Thyroid gland (tissue), 4 donors: ENCODE measurements at regions not wholly inside any gene's neighbourhood (a gene's known extent, or its start where the extent isn't known, plus 50 kb on each side); places are given as distances from the start of the nearest gene placed in this dataset.
"Not testable (repeated sequence)": the region's sequence is repeated elsewhere in the genome, so short reads cannot be mapped to it uniquely, and the experiment has no call there.

Source experiments
- DNase-seq, 2 donors: peaks; one replicate each; pipeline ENCODE4 v3.0.0-alpha.2; 2019
- H3K27ac ChIP-seq, 3 donors: fragments of 200-600 bp; sonication (generic); 1 replicate in 2 of 3; 2 replicates in 1 of 3; pipeline ENCODE4 v1.5.1; 2016 to 2019; ENCODE audit warnings: mild to moderate bottlenecking in 1 of 3, moderate library complexity in 1 of 3
- H3K27me3 ChIP-seq: fragments of 200-600 bp; sonication (generic); one replicate; pipeline ENCODE4 v1.5.1; 2019
- H3K36me3 ChIP-seq, 2 donors: fragments of 200-600 bp; sonication (generic); one replicate each; pipeline ENCODE4 v1.5.1; 2016 to 2019
- H3K4me1 ChIP-seq, 2 donors: fragments of 200-600 bp; sonication (generic); one replicate each; pipeline ENCODE4 v1.5.1; 2017 to 2019
- H3K4me3 ChIP-seq, 3 donors: fragments of 200-600 bp; sonication (generic); replicated peaks in 1 of 3; 1 replicate in 2 of 3; 2 replicates in 1 of 3; pipeline ENCODE4 v1.5.1; 2016; ENCODE audit warnings: mild to moderate bottlenecking in 1 of 3
- H3K9me3 ChIP-seq: fragments of 200-600 bp; sonication (generic); one replicate; pipeline ENCODE4 v1.5.1; 2017
- CTCF ChIP-seq, 6 experiments: fragments of 200-600 bp in 3 of 6; fragments of 450-650 bp in 3 of 6; sonication (generic) in 3 of 6; IDR thresholded peaks; one replicate each; pipeline ENCODE4 v1.5.1; 2016 to 2019; ENCODE audit warnings: antibody characterized with exemption in 6 of 6, mild to moderate bottlenecking in 2 of 6, inconsistent platforms in 1 of 6, moderate library complexity in 1 of 6
- POLR2A ChIP-seq, 2 donors: fragments of 450-650 bp; IDR thresholded peaks; one replicate each; pipeline ENCODE4 v1.6.1; 2017; ENCODE audit warnings: antibody characterized with exemption in 2 of 2, mild to moderate bottlenecking in 2 of 2, moderate library complexity in 1 of 2
- WGBS, 2 donors: methylation state at CpG; one replicate each; pipeline ENCODE4 v1.1.5; 2017; 5-methylcytosine and 5-hydroxymethylcytosine counted together
- intact Hi-C: fragments of 100-400 bp; cut with DNase I; formaldehyde crosslinking; loops from one replicate; pipeline ENCODE4 v1.15.1; 2023

GRCh38 chr17:74132354-74132753 lies 71.1 kb upstream of the RPL38 start:
- Histone ChIP-seq H3K27me3 (no peaks in the 10 kb centered on the region), H3K9me3 (no peaks in the 10 kb centered on the region), H3K36me3 (no peaks in the 10 kb centered on the region), H3K4me1 (no peaks in the 10 kb centered on the region), H3K27ac (no peak overlapping the region), H3K4me3 (no peak overlapping the region)
- WGBS, 2 donors, result 41 to 49% methylated on average over 6 of the region's 6 CpGs
- intact Hi-C loops, result no loop called here
- no peak for DNase-seq
- TF ChIP-seq CTCF (IDR thresholded peaks at IDR 0.05) (no peak), POLR2A (IDR thresholded peaks at IDR 0.05) (no peak)

- Histone ChIP-seq H3K27ac (no peak overlapping the region), H3K4me1 (no peaks in the 10 kb centered on the region), H3K36me3 (no peaks in the 10 kb centered on the region), H3K9me3 (no peaks in the 10 kb centered on the region), H3K4me3 (no peak overlapping the region), H3K27me3 (no peaks in the 10 kb centered on the region)
- TF ChIP-seq POLR2A (IDR thresholded peaks at IDR 0.05) (no peak), CTCF (IDR thresholded peaks at IDR 0.05) (no peak)
- intact Hi-C loops, result no loop called here
- WGBS, 2 donors, result 77 to 78% methylated on average over 22 of the region's 22 CpGs
- no peak for DNase-seq
Measured at GRCh38 chr17:74133740-74134139, 69.7 kb upstream of the RPL38 start.

GRCh38 chr17:74134234-74134633 lies 69.2 kb upstream of the RPL38 start:
- WGBS, 2 donors, result 90 to 97% methylated on average over 5 of the region's 5 CpGs
- H3K36me3 ChIP-seq, H3K9me3 ChIP-seq, intact Hi-C loops, H3K4me3 ChIP-seq, H3K4me1 ChIP-seq, DNase-seq, H3K27ac ChIP-seq, H3K27me3 ChIP-seq: not testable (repeated sequence)

- Histone ChIP-seq H3K27me3 (no peaks in the 10 kb centered on the region), H3K27ac (no peak overlapping the region), H3K36me3 (no peaks in the 10 kb centered on the region), H3K9me3 (no peaks in the 10 kb centered on the region), H3K4me1 (no peaks in the 10 kb centered on the region), H3K4me3 (no peak overlapping the region)
- DNase-seq, result no peak
- no peak for TF ChIP-seq CTCF (IDR thresholded peaks at IDR 0.05)
- no peak for TF ChIP-seq POLR2A (IDR thresholded peaks at IDR 0.05)
- intact Hi-C loops, result no loop called here
- WGBS, 2 donors, result 42 to 46% methylated on average over 1 of the region's 1 CpG
Measured at GRCh38 chr17:74134991-74135390, 68.5 kb upstream of the RPL38 start.

GRCh38 chr17:74135391-74136167 lies 67.9 kb upstream of the RPL38 start:
- Histone ChIP-seq H3K27ac (no peak overlapping the region), H3K36me3 (no peaks in the 10 kb centered on the region), H3K4me3 (no peak overlapping the region), H3K27me3 (no peaks in the 10 kb centered on the region), H3K9me3 (no peaks in the 10 kb centered on the region), H3K4me1 (no peaks in the 10 kb centered on the region)
- intact Hi-C loops, result no loop called here
- no peak for DNase-seq
- WGBS, 2 donors, result 47 to 58% methylated on average over 8 to 9 of the region's 9 CpGs
- TF ChIP-seq POLR2A (IDR thresholded peaks at IDR 0.05) (no peak), CTCF (IDR thresholded peaks at IDR 0.05) (no peak)
